ENCODE measurements at regions not wholly inside any gene's neighbourhood (a gene's known extent, or its start where the extent isn't known, plus 50 kb on each side); places are given as distances from the start of the nearest gene placed in this dataset.

- CTCF ChIA-PET: no interaction called here
- no peak for TF ChIP-seq ZNF48 (tag by site-specific recombination; IDR thresholded peaks at IDR 0.05)
- TF ChIP-seq, protein P1, sequence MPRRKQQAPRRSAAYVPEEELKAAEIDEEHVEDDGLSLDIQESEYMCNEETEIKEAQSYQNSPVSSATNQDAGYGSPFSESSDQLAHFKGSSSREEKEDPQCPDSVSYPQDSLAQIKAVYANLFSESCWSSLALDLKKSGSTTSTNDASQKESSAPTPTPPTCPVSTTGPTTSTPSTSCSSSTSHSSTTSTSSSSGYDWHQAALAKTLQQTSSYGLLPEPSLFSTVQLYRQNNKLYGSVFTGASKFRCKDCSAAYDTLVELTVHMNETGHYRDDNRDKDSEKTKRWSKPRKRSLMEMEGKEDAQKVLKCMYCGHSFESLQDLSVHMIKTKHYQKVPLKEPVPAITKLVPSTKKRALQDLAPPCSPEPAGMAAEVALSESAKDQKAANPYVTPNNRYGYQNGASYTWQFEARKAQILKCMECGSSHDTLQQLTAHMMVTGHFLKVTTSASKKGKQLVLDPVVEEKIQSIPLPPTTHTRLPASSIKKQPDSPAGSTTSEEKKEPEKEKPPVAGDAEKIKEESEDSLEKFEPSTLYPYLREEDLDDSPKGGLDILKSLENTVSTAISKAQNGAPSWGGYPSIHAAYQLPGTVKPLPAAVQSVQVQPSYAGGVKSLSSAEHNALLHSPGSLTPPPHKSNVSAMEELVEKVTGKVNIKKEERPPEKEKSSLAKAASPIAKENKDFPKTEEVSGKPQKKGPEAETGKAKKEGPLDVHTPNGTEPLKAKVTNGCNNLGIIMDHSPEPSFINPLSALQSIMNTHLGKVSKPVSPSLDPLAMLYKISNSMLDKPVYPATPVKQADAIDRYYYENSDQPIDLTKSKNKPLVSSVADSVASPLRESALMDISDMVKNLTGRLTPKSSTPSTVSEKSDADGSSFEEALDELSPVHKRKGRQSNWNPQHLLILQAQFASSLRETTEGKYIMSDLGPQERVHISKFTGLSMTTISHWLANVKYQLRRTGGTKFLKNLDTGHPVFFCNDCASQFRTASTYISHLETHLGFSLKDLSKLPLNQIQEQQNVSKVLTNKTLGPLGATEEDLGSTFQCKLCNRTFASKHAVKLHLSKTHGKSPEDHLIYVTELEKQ (tag by site-specific recombination; IDR thresholded peaks at IDR 0.05; ENCODE audit: borderline replicate concordance): no peak
- no peak for TF ChIP-seq ZNF211 (tag by site-specific recombination; IDR thresholded peaks at IDR 0.05; ENCODE audit: low read depth)
- Histone ChIP-seq H3K4me3 (ENCODE audit: low read depth, low read length) (no peak overlapping the region), H3K9me3 (ENCODE audit: control insufficient read depth, insufficient read depth, low read depth, low read length) (no peaks in the 10 kb centered on the region), H3K4me1 (ENCODE audit: control insufficient read depth, insufficient read depth, low read length) (no peaks in the 10 kb centered on the region), H3K27ac (ENCODE audit: extremely low read depth, low read depth, low read length) (no peak overlapping the region), H3K36me3 (ENCODE audit: control insufficient read depth in 2 of 2, insufficient read depth in 1 of 2, low read length in 2 of 2) (no peaks in the 10 kb centered on the region)
- POLR2A ChIA-PET: no interaction called here
These were observed 143.8 kb downstream of the BTBD3 start for GRCh38 chr20:12061466-12061865.

- H3K36me3 ChIP-seq (ENCODE audit: control insufficient read depth in 2 of 2, insufficient read depth in 1 of 2, low read length in 2 of 2): no peaks in the 10 kb centered on the region
- ChIA-PET CTCF (no interaction called here), POLR2A (no interaction called here)
- H3K9me3 ChIP-seq (ENCODE audit: control insufficient read depth, insufficient read depth, low read depth, low read length): no peaks in the 10 kb centered on the region
- no peak overlapping the region for H3K4me3 ChIP-seq (ENCODE audit: low read depth, low read length)
- H3K27ac ChIP-seq (ENCODE audit: extremely low read depth, low read depth, low read length): no peak overlapping the region
- H3K4me1 ChIP-seq (ENCODE audit: control insufficient read depth, insufficient read depth, low read length): no peaks in the 10 kb centered on the region
- TF ChIP-seq GLI2 (tag by site-specific recombination; IDR thresholded peaks at IDR 0.05; ENCODE audit: borderline replicate concordance, low read depth): no peak
- TF ChIP-seq MEIS1 (CRISPR knock-in tag; IDR thresholded peaks at IDR 0.05; ENCODE audit: borderline replicate concordance): no peak
- TF ChIP-seq ZBTB7A (tag by site-specific recombination; IDR thresholded peaks at IDR 0.05; ENCODE audit: low read depth): no peak
- TF ChIP-seq ZNF280C (tag by site-specific recombination; IDR thresholded peaks at IDR 0.05): no peak
- TF ChIP-seq, protein P2, sequence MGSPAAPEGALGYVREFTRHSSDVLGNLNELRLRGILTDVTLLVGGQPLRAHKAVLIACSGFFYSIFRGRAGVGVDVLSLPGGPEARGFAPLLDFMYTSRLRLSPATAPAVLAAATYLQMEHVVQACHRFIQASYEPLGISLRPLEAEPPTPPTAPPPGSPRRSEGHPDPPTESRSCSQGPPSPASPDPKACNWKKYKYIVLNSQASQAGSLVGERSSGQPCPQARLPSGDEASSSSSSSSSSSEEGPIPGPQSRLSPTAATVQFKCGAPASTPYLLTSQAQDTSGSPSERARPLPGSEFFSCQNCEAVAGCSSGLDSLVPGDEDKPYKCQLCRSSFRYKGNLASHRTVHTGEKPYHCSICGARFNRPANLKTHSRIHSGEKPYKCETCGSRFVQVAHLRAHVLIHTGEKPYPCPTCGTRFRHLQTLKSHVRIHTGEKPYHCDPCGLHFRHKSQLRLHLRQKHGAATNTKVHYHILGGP (tag by site-specific recombination; IDR thresholded peaks at IDR 0.05): no peak
- TF ChIP-seq, protein P3, sequence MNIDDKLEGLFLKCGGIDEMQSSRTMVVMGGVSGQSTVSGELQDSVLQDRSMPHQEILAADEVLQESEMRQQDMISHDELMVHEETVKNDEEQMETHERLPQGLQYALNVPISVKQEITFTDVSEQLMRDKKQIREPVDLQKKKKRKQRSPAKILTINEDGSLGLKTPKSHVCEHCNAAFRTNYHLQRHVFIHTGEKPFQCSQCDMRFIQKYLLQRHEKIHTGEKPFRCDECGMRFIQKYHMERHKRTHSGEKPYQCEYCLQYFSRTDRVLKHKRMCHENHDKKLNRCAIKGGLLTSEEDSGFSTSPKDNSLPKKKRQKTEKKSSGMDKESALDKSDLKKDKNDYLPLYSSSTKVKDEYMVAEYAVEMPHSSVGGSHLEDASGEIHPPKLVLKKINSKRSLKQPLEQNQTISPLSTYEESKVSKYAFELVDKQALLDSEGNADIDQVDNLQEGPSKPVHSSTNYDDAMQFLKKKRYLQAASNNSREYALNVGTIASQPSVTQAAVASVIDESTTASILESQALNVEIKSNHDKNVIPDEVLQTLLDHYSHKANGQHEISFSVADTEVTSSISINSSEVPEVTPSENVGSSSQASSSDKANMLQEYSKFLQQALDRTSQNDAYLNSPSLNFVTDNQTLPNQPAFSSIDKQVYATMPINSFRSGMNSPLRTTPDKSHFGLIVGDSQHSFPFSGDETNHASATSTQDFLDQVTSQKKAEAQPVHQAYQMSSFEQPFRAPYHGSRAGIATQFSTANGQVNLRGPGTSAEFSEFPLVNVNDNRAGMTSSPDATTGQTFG (tag by site-specific recombination; IDR thresholded peaks at IDR 0.05; ENCODE audit: borderline replicate concordance): no peak
- no peak for TF ChIP-seq ZBTB11 (tag by site-specific recombination; conservative IDR thresholded peaks at IDR 0.05; ENCODE audit: low read depth)
- no peak for TF ChIP-seq ZNF580 (tag by site-specific recombination; IDR thresholded peaks at IDR 0.05)
- TF ChIP-seq ZNF16 (tag by site-specific recombination; IDR thresholded peaks at IDR 0.05; ENCODE audit: low read depth): no peak
- TF ChIP-seq ZNF658 (tag by site-specific recombination; IDR thresholded peaks at IDR 0.05): no peak
- TF ChIP-seq EGR2 (tag by site-specific recombination; IDR thresholded peaks at IDR 0.05; ENCODE audit: low read depth): no peak
- TF ChIP-seq ZNF404 (tag by site-specific recombination; IDR thresholded peaks at IDR 0.05): no peak
- TF ChIP-seq, protein P4, sequence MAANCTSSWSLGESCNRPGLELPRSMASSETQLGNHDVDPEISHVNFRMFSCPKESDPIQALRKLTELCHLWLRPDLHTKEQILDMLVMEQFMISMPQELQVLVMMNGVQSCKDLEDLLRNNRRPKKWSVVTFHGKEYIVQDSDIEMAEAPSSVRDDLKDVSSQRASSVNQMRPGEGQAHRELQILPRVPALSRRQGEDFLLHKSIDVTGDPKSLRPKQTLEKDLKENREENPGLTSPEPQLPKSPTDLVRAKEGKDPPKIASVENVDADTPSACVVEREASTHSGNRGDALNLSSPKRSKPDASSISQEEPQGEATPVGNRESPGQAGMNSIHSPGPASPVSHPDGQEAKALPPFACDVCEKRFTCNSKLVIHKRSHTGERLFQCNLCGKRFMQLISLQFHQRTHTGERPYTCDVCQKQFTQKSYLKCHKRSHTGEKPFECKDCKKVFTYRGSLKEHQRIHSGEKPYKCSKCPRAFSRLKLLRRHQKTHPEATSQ (tag by site-specific recombination; IDR thresholded peaks at IDR 0.05): no peak
- TF ChIP-seq MYNN (tag by site-specific recombination; IDR thresholded peaks at IDR 0.05; ENCODE audit: borderline replicate concordance): no peak
- no peak for TF ChIP-seq ZNF677 (tag by site-specific recombination; IDR thresholded peaks at IDR 0.05)
These were observed 145.5 kb downstream of the BTBD3 start for GRCh38 chr20:12063106-12063684.
